DOHH2 (cell line): ENCODE measurements at regions not wholly inside any gene's neighbourhood (a gene's known extent, or its start where the extent isn't known, plus 50 kb on each side); places are given as distances from the start of the nearest gene placed in this dataset.

Experiments
- H3F3A ChIP-seq: fragments of 200-600 bp; sonication (generic), shearing (Covaris generic); 2 replicates; pipeline ENCODE4 v1.6.0; 2016; ENCODE audit warnings: antibody characterized with exemption, mild to moderate bottlenecking; ENCODE audit not compliant: control insufficient read depth, insufficient read depth
- H3K27ac ChIP-seq: fragments of 200-600 bp; sonication (generic); 2 replicates; pipeline ENCODE4 v1.5.1; 2014; ENCODE audit warnings: low read depth, mild to moderate bottlenecking, low read length, moderate library complexity
- H3K27me3 ChIP-seq: fragments of 200-600 bp; sonication (generic); 2 replicates; pipeline ENCODE4 v1.6.1; 2014; ENCODE audit warnings: mild to moderate bottlenecking, low read length, mixed read lengths; ENCODE audit not compliant: control insufficient read depth
- H3K36me3 ChIP-seq: fragments of 200-600 bp; sonication (generic); 2 replicates; pipeline ENCODE4 v1.6.1; 2014; ENCODE audit warnings: mild to moderate bottlenecking, low read length, moderate library complexity, mixed read lengths; ENCODE audit not compliant: control insufficient read depth
- H3K4me1 ChIP-seq: fragments of 200-600 bp; sonication (generic); 2 replicates; pipeline ENCODE4 v1.6.1; 2014; ENCODE audit warnings: mild to moderate bottlenecking, low read length, mixed read lengths; ENCODE audit not compliant: control insufficient read depth
- H3K4me2 ChIP-seq: fragments of 200-600 bp; sonication (generic); 2 replicates; pipeline ENCODE4 v1.6.0; 2014; ENCODE audit warnings: mild to moderate bottlenecking, low read length, moderate library complexity
- H3K4me3 ChIP-seq: fragments of 200-600 bp; sonication (generic); 2 replicates; pipeline ENCODE4 v1.5.1; 2014; ENCODE audit warnings: mild to moderate bottlenecking, low read length, mixed read lengths
- H3K79me2 ChIP-seq: fragments of 200-600 bp; sonication (generic); 2 replicates; pipeline ENCODE4 v1.6.1; 2014; ENCODE audit warnings: mild to moderate bottlenecking, low read length, mixed read lengths; ENCODE audit not compliant: control insufficient read depth
- H3K9me2 ChIP-seq: fragments of 200-600 bp; sonication (generic); replicated peaks from 2 replicates; pipeline ENCODE4 v1.6.1; 2014; ENCODE audit warnings: mild to moderate bottlenecking, low read length, mixed read lengths; ENCODE audit not compliant: control insufficient read depth
- H3K9me3 ChIP-seq: fragments of 200-600 bp; sonication (generic); 2 replicates; pipeline ENCODE4 v1.6.1; 2014; ENCODE audit warnings: antibody characterized with exemption, low read length, mixed read lengths; ENCODE audit not compliant: control insufficient read depth, insufficient read depth
- H4K20me1 ChIP-seq: fragments of 200-600 bp; sonication (generic); 2 replicates; pipeline ENCODE4 v1.6.0; 2014; ENCODE audit warnings: low read depth, mild to moderate bottlenecking, antibody characterized with exemption, low read length, moderate library complexity; ENCODE audit not compliant: control insufficient read depth, insufficient read depth
- EZH2phosphoT487 ChIP-seq: fragments of 200-600 bp; sonication (generic); IDR thresholded peaks from 2 replicates; pipeline ENCODE4 v1.6.1; 2017; ENCODE audit warnings: borderline replicate concordance, mild to moderate bottlenecking, antibody characterized with exemption, low read length, moderate library complexity, mixed read lengths
- TF ChIP-seq, protein P1 (sequence below): fragments of 200-600 bp; sonication (generic); IDR thresholded peaks from one replicate; pipeline ENCODE4 v1.5.1; 2014; ENCODE audit warnings: antibody characterized with exemption, mild to moderate bottlenecking, low read depth, low read length; ENCODE audit not compliant: poor library complexity, severe bottlenecking

DNA sequence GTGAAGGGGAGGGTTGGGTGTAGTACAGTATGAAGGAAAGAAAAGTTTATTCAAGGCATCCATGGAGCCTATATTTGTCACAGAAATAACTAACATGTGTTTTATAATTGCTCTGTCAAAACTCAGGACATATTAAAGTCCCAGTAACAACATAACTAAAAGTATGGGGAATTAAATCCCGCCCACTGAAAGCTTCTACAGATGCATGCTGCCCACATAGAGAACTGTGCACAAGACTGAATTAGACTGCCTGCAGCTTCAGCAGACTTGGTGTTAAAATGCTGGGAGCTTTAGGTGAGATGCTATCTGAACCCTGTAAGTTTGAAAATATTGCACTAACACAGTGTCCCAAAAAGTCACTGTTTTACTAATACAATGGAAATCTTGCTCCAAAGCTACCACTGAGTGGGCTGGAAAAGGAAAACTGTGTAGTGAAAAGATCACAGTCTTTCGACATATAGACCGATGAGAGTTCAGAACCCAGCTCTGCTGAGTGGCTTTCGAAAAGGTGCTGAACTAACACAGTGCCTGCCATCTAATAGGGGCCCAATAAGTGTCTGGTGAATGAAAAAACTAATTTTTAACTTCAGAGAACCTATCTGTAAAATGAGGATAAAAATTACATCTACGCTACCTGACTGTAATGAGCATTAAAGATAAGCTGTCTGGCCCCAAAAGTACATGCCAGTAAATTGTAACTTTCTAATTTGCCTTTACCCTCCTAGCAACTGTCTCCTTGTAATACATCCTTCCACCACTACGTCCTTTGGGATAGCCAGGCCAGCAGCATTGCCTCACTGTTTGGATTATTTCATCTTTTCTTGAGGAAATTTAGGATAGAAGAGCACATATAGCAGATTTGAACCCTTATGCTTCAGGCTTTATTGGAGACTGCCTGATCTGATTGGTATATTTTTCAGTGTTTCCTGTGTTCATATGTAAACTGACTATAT, 237.6 kb downstream of the BCAT1 start:
- Histone ChIP-seq H3K79me2 (no peaks in the 10 kb centered on the region), H3K9me3 (no peaks in the 10 kb centered on the region), H3K4me3 (no peak overlapping the region), H3K27ac (no peak overlapping the region), H3K36me3 (no peaks in the 10 kb centered on the region), H3K27me3 (peaks cover 8% of the 10 kb centered on the region; the same call in 1 of the 2 replicates), H3K4me2 (no peak overlapping the region), H3F3A (no peaks in the 10 kb centered on the region), H3K9me2 (no peaks in the 10 kb centered on the region), H3K4me1 (no peaks in the 10 kb centered on the region; the same call in 1 of the 2 replicates), H4K20me1 (no peaks in the 10 kb centered on the region)
- no peak for TF ChIP-seq EZH2phosphoT487
- TF ChIP-seq, protein P1, sequence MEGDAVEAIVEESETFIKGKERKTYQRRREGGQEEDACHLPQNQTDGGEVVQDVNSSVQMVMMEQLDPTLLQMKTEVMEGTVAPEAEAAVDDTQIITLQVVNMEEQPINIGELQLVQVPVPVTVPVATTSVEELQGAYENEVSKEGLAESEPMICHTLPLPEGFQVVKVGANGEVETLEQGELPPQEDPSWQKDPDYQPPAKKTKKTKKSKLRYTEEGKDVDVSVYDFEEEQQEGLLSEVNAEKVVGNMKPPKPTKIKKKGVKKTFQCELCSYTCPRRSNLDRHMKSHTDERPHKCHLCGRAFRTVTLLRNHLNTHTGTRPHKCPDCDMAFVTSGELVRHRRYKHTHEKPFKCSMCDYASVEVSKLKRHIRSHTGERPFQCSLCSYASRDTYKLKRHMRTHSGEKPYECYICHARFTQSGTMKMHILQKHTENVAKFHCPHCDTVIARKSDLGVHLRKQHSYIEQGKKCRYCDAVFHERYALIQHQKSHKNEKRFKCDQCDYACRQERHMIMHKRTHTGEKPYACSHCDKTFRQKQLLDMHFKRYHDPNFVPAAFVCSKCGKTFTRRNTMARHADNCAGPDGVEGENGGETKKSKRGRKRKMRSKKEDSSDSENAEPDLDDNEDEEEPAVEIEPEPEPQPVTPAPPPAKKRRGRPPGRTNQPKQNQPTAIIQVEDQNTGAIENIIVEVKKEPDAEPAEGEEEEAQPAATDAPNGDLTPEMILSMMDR: no peak

DNA sequence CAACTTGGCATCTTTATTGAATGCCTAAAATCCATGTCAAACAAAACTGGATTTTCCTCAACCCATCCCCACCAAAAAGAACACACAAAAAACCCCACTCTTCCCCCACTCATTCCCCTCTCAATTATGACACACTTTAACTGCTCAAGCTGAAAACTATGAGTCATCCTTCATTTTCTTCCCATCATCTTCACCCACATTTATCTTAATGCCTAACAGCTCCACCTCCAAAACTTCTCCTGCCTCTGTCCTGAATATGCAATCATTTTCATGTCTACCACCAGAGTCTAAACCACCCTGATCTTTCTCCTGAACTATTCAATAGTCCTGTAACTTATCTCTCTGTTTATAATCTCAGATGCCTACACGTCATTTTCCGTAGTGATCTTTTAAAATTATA, 239.7 kb downstream of the BCAT1 start:
- H4K20me1 ChIP-seq: no peaks in the 10 kb centered on the region
- TF ChIP-seq EZH2phosphoT487: no peak
- TF ChIP-seq, protein P1: no peak
- peaks cover 8% of the 10 kb centered on the region; the same call in 1 of the 2 replicates for H3K27me3 ChIP-seq
- H3F3A ChIP-seq: peaks cover 4% of the 10 kb centered on the region; the same call in 1 of the 2 replicates
- no peak overlapping the region for H3K27ac ChIP-seq
- no peak overlapping the region for H3K4me2 ChIP-seq
- no peaks in the 10 kb centered on the region for H3K79me2 ChIP-seq
- H3K9me3 ChIP-seq: no peaks in the 10 kb centered on the region
- H3K36me3 ChIP-seq: no peaks in the 10 kb centered on the region
- no peaks in the 10 kb centered on the region for H3K9me2 ChIP-seq
- H3K4me3 ChIP-seq: no peak overlapping the region
- H3K4me1 ChIP-seq: peaks cover 13% of the 10 kb centered on the region

DNA sequence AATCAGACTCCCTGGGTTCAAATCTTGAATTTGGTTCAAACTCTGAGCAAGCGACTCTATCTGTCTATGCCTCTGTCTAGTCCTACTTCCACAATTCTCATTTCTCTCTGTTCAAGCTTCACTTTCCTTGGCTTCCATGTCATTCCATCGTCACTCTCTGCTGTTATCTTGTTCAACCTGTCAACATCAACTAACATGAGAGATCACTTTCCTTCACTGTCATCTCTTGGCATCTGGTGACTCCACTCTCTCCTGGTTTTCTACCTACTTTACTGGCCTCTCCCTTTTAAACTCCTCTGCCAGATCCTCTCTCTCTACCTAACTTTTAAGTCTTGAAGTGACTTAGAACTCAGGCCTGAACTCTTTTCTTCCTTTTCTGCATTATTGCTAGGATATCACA, 240.2 kb downstream of the BCAT1 start:
- no peak overlapping the region for H3K27ac ChIP-seq
- TF ChIP-seq EZH2phosphoT487: no peak
- TF ChIP-seq, protein P1: no peak
- H3K9me2 ChIP-seq: no peaks in the 10 kb centered on the region

More for the DNA sequence above, 240.2 kb downstream of the BCAT1 start:
- Histone ChIP-seq H3K27me3 (peaks cover 8% of the 10 kb centered on the region; the same call in 1 of the 2 replicates), H3K4me2 (no peak overlapping the region), H4K20me1 (no peaks in the 10 kb centered on the region), H3K79me2 (no peaks in the 10 kb centered on the region), H3F3A (peaks cover 4% of the 10 kb centered on the region; the same call in 1 of the 2 replicates), H3K9me3 (no peaks in the 10 kb centered on the region), H3K4me3 (no peak overlapping the region), H3K36me3 (no peaks in the 10 kb centered on the region), H3K4me1 (peaks cover 13% of the 10 kb centered on the region)
